HCT116 (cell line): ENCODE measurements at regions not wholly inside any gene's neighbourhood (a gene's known extent, or its start where the extent isn't known, plus 50 kb on each side); places are given as distances from the start of the nearest gene placed in this dataset.
"Not testable (repeated sequence)": the region's sequence is repeated elsewhere in the genome, so short reads cannot be mapped to it uniquely, and the experiment has no call there.

Experiments used
- CTCF ChIP-seq, 3 experiments: fragments of 200-600 bp in 1 of 3; sonication (generic) in 1 of 3; IDR thresholded peaks in 2 of 3; conservative IDR thresholded peaks in 1 of 3; 2 replicates each; pipeline ENCODE4 v1.5.1; 2012 to 2017; ENCODE audit warnings: low read depth in 2 of 3, low read length in 2 of 3, antibody characterized with exemption in 1 of 3, borderline replicate concordance in 1 of 3, control low read depth in 1 of 3, mild to moderate bottlenecking in 1 of 3, mixed read lengths in 1 of 3, mixed run types in 1 of 3, moderate library complexity in 1 of 3; ENCODE audit not compliant: insufficient read depth in 1 of 3
- EGR1 ChIP-seq: IDR thresholded peaks from 2 replicates; pipeline ENCODE4 v1.6.1; 2012; ENCODE audit warnings: low read depth
- EZH2 ChIP-seq: fragments of 200-600 bp; sonication (generic); IDR thresholded peaks from 2 replicates; pipeline ENCODE4 v1.6.1; 2017; ENCODE audit warnings: antibody characterized with exemption, mixed run types

GRCh38 chr2:210365475-210365874 lies 50.5 kb upstream of the MYL1 start:
- not testable (repeated sequence) for TF ChIP-seq EGR1; CTCF (IDR thresholded peaks at IDR 0.05 in 2 of 3, conservative IDR thresholded peaks at IDR 0.05 in 1 of 3; ENCODE audit: borderline replicate concordance in 1 of 3, insufficient read depth in 1 of 3, low read depth in 2 of 3, low read length in 2 of 3); EZH2
